A673 (cell line): ENCODE measurements at regions not wholly inside any gene's neighbourhood (a gene's known extent, or its start where the extent isn't known, plus 50 kb on each side); places are given as distances from the start of the nearest gene placed in this dataset.
"Not testable (repeated sequence)": the region's sequence is repeated elsewhere in the genome, so short reads cannot be mapped to it uniquely, and the experiment has no call there.

Experiments
- BruUV-seq: library from RNA; stranded (reverse); fragments of 400-500 nt; replicated peaks from 2 replicates; lab custom pipeline; 2021; lab: Mats Ljungman, UMichigan
- CTCF ChIA-PET: fragments of 300-600 bp; sonication (Branson Sonifier 250); formaldehyde crosslinking; loops from one replicate; lab custom pipeline; 2022; ENCODE audit warnings: antibody characterized with exemption; lab: Charles Lee
- POLR2A ChIA-PET: fragments of 300-600 bp; sonication (Branson Sonifier 250); formaldehyde crosslinking; loops from one replicate; lab custom pipeline; 2022; ENCODE audit warnings: antibody characterized with exemption; ENCODE audit not compliant: low non-redundant PET; lab: Charles Lee
- DNase-seq: peaks from one replicate; pipeline ENCODE4 v3.0.0-alpha.2; 2015; ENCODE audit warnings: low spot score
- H3K27ac ChIP-seq: fragments of 200-600 bp; sonication (generic); 2 replicates; pipeline ENCODE4 v1.5.1; 2016; ENCODE audit warnings: mixed run types, low read depth, mild to moderate bottlenecking, mixed read lengths, antibody characterized with exemption, low read length; ENCODE audit not compliant: poor library complexity, severe bottlenecking
- H3K27me3 ChIP-seq: fragments of 200-600 bp; sonication (generic); replicated peaks from 2 replicates; pipeline ENCODE4 v1.6.1; 2017; ENCODE audit warnings: mixed run types, low read depth, mild to moderate bottlenecking, mixed read lengths, antibody characterized with exemption, low read length; ENCODE audit not compliant: insufficient read depth, poor library complexity
- H3K36me3 ChIP-seq: fragments of 200-600 bp; sonication (generic); 2 replicates; pipeline ENCODE4 v1.6.1; 2016; ENCODE audit warnings: mixed run types, mild to moderate bottlenecking, mixed read lengths, antibody characterized with exemption, low read length; ENCODE audit not compliant: insufficient read depth, poor library complexity, severe bottlenecking
- H3K4me1 ChIP-seq: fragments of 200-600 bp; sonication (generic); 2 replicates; pipeline ENCODE4 v1.6.1; 2017; ENCODE audit warnings: mixed run types, mild to moderate bottlenecking, mixed read lengths, antibody characterized with exemption, low read length; ENCODE audit not compliant: insufficient read depth, poor library complexity, severe bottlenecking
- H3K4me3 ChIP-seq: fragments of 200-600 bp; sonication (generic); 2 replicates; pipeline ENCODE4 v1.5.1; 2016; ENCODE audit warnings: low read depth, mixed run types, mild to moderate bottlenecking, mixed read lengths, low read length; ENCODE audit not compliant: poor library complexity, severe bottlenecking
- H3K9me3 ChIP-seq: fragments of 200-600 bp; sonication (generic); 2 replicates; pipeline ENCODE4 v1.6.1; 2016; ENCODE audit warnings: mixed run types, low read depth, mild to moderate bottlenecking, mixed read lengths, antibody characterized with exemption, low read length; ENCODE audit not compliant: poor library complexity, severe bottlenecking
- intact Hi-C: fragments of 100-400 bp; cut with micrococcal nuclease; formaldehyde crosslinking; loops from one replicate; pipeline ENCODE4 v1.10.0; 2022; ENCODE audit not compliant: unreplicated experiment

GRCh38 chr21:5067326-5068048 is 5453.9 kb upstream of the TPTE start:
- H3K9me3 ChIP-seq, H3K4me1 ChIP-seq, H3K36me3 ChIP-seq, H3K4me3 ChIP-seq, H3K27ac ChIP-seq, intact Hi-C loops, DNase-seq, H3K27me3 ChIP-seq, POLR2A ChIA-PET, CTCF ChIA-PET, BruUV-seq: not testable (repeated sequence)

DNA sequence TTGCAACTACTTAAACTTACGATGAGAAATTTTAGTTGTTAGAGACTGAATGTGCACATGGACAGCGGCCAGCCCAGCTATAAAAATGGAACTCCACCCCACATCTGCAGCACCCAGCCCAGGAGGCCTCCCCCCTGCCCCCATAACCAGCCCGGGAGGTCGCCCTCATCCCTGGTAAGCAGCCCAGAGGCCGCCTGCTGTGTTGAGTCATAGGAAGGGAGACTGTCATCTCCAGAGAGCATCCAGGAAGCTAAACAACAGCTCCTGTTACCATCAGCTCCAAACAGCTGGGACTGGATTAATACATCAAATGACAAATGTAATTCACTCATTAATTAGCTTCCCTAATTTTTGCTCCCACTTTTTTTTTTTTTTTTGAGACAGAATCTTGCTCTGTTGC is 5452.7 kb upstream of the TPTE start:
- POLR2A ChIA-PET, H3K4me3 ChIP-seq, DNase-seq, H3K4me1 ChIP-seq, H3K36me3 ChIP-seq, CTCF ChIA-PET, H3K9me3 ChIP-seq, H3K27ac ChIP-seq, intact Hi-C loops, BruUV-seq, H3K27me3 ChIP-seq: not testable (repeated sequence)

- intact Hi-C loops, BruUV-seq, POLR2A ChIA-PET, H3K4me3 ChIP-seq, DNase-seq, H3K27ac ChIP-seq, H3K27me3 ChIP-seq, CTCF ChIA-PET, H3K9me3 ChIP-seq, H3K4me1 ChIP-seq, H3K36me3 ChIP-seq: not testable (repeated sequence)
These were observed 5450.2 kb upstream of the TPTE start for GRCh38 chr21:5071180-5071579.

- CTCF ChIA-PET, BruUV-seq, H3K4me1 ChIP-seq, H3K36me3 ChIP-seq, DNase-seq, H3K9me3 ChIP-seq, H3K27ac ChIP-seq, H3K4me3 ChIP-seq, H3K27me3 ChIP-seq, intact Hi-C loops, POLR2A ChIA-PET: not testable (repeated sequence)
These were observed 5444.5 kb upstream of the TPTE start for GRCh38 chr21:5076854-5077253.

- H3K27me3 ChIP-seq, H3K4me1 ChIP-seq, H3K36me3 ChIP-seq, H3K27ac ChIP-seq, intact Hi-C loops, POLR2A ChIA-PET, BruUV-seq, H3K9me3 ChIP-seq, H3K4me3 ChIP-seq, CTCF ChIA-PET, DNase-seq: not testable (repeated sequence)
These were observed 5442.0 kb upstream of the TPTE start for GRCh38 chr21:5079361-5079760.

GRCh38 chr21:5080015-5080414 is 5441.4 kb upstream of the TPTE start:
- H3K27me3 ChIP-seq, CTCF ChIA-PET, BruUV-seq, POLR2A ChIA-PET, H3K36me3 ChIP-seq, H3K4me3 ChIP-seq, H3K4me1 ChIP-seq, intact Hi-C loops, DNase-seq, H3K27ac ChIP-seq, H3K9me3 ChIP-seq: not testable (repeated sequence)

DNA sequence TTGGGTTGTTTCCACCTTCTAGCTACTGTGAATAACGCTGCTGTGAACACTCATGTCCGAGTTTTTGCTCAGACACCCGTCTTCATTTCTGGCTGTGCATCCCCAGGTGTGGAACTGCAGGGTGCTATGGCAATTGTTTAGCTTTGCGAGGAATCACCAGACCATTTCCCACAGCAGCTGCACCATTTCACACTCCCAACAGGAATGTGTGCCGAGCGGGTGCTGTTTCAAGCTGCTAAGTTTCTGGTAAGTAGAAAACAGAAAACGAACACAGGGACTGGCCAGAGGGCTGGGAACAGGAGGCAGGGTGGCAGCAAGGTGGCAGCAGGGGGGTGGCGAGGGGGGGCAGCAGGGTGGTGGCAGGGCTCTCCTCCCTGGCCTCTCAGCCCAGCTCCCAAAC is 5437.1 kb upstream of the TPTE start:
- CTCF ChIA-PET, H3K4me1 ChIP-seq, H3K9me3 ChIP-seq, DNase-seq, H3K4me3 ChIP-seq, H3K27ac ChIP-seq, H3K36me3 ChIP-seq, H3K27me3 ChIP-seq, BruUV-seq, POLR2A ChIA-PET, intact Hi-C loops: not testable (repeated sequence)

- H3K9me3 ChIP-seq, H3K27me3 ChIP-seq, intact Hi-C loops, H3K27ac ChIP-seq, BruUV-seq, CTCF ChIA-PET, H3K36me3 ChIP-seq, DNase-seq, H3K4me1 ChIP-seq, POLR2A ChIA-PET, H3K4me3 ChIP-seq: not testable (repeated sequence)
These were observed 5435.9 kb upstream of the TPTE start for GRCh38 chr21:5085456-5085855.
